ENCODE measurements at regions not wholly inside any gene's neighbourhood (a gene's known extent, or its start where the extent isn't known, plus 50 kb on each side); places are given as distances from the start of the nearest gene placed in this dataset.

GRCh38 chr20:48571949-48572847 lies 255.6 kb downstream of the PREX1 start:
- no peak for TF ChIP-seq CTCF (conservative IDR thresholded peaks at IDR 0.05)
- TF ChIP-seq EZH2 (IDR thresholded peaks at IDR 0.05; ENCODE audit: low read depth), result no peak
